Type B pancreatic cell (in vitro differentiated cells): ENCODE measurements at regions not wholly inside any gene's neighbourhood (a gene's known extent, or its start where the extent isn't known, plus 50 kb on each side); places are given as distances from the start of the nearest gene placed in this dataset.

Source experiments
- DNase-seq: peaks from one replicate; pipeline ENCODE4 v3.0.0; 2021; ENCODE audit warnings: mixed read lengths; ENCODE audit not compliant: unreplicated experiment; ENCODE audit errors: extremely low spot score
- H3K27ac Mint-ChIP-seq: 2 replicates; pipeline ENCODE4 v1.8.0; 2021; ENCODE audit warnings: mild to moderate bottlenecking, mixed read lengths
- H3K27me3 Mint-ChIP-seq: 2 replicates; pipeline ENCODE4 v1.8.0; 2021; ENCODE audit warnings: mixed read lengths
- H3K36me3 Mint-ChIP-seq: 2 replicates; pipeline ENCODE4 v1.8.0; 2021; ENCODE audit warnings: mixed read lengths
- H3K4me1 Mint-ChIP-seq: one replicate; pipeline ENCODE4 v1.8.0; 2021; ENCODE audit warnings: mixed read lengths; ENCODE audit not compliant: unreplicated experiment
- H3K4me3 Mint-ChIP-seq: 2 replicates; pipeline ENCODE4 v1.8.0; 2021; ENCODE audit warnings: mild to moderate bottlenecking, mixed read lengths
- H3K9me3 Mint-ChIP-seq: 2 replicates; pipeline ENCODE4 v1.8.0; 2021; ENCODE audit warnings: mixed read lengths
- CTCF ChIP-seq: fragments of 200-600 bp; sonication (generic); conservative IDR thresholded peaks from 2 replicates; pipeline ENCODE4 v1.5.0; 2021; ENCODE audit warnings: antibody characterized with exemption, mild to moderate bottlenecking

DNA sequence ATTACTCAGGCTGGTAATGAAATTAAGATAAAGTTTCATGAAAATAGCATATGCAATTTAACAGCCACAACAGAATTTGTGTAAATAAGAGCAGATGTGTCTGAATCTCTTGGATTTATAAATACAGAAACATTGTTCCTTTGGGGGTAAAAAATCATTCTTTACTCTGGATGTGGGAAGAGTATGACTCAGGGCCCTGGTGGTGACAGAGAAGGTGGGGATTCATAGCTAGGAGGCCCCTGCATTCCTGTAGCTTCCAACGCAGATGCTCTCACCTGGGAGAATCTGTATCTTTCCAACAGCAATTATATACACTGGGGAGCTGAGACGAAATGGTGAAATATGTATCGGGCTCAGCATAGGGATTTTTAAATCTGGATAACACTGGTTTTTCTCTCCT, 167.6 kb upstream of the CADPS start:
- H3K27ac Mint-ChIP-seq, result no peak overlapping the region
- no peak for DNase-seq

DNA sequence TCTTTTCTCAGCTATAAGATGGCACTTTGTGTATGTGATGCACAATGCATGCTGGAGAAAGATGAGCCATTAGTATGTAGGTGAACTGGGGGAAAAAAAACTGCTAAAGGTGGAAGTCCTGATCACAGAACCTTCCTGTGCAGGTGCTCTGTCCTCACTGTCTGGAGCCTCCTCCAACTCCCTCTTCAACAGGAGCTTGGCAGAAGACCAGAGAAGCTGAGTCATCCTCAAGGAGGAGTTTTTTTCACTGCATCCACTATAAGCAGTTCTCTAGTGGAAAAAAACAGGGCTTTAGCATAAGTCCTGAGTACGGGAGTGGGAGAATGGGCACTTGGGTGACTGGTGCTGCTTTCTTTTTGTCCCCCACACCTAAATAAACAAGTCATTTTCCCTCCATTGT, 168.4 kb upstream of the CADPS start:
- DNase-seq, result no peak
- Mint-ChIP-seq H3K4me1 (no peaks in the 10 kb centered on the region), H3K27ac (no peak overlapping the region), H3K9me3 (peaks cover 5% of the 10 kb centered on the region), H3K4me3 (no peak overlapping the region), H3K36me3 (no peaks in the 10 kb centered on the region), H3K27me3 (peaks cover 10% of the 10 kb centered on the region)
- TF ChIP-seq CTCF, result no peak

More for the DNA sequence above, 167.6 kb upstream of the CADPS start:
- peaks cover 10% of the 10 kb centered on the region for H3K27me3 Mint-ChIP-seq
- TF ChIP-seq CTCF, result no peak
- H3K36me3 Mint-ChIP-seq, result no peaks in the 10 kb centered on the region
- peaks cover 5% of the 10 kb centered on the region for H3K9me3 Mint-ChIP-seq
- H3K4me1 Mint-ChIP-seq, result no peaks in the 10 kb centered on the region
- no peak overlapping the region for H3K4me3 Mint-ChIP-seq

- Mint-ChIP-seq H3K4me3 (no peak overlapping the region), H3K36me3 (no peaks in the 10 kb centered on the region), H3K9me3 (peaks cover 5% of the 10 kb centered on the region), H3K27ac (no peak overlapping the region), H3K27me3 (peaks cover under 1% of the 10 kb centered on the region), H3K4me1 (no peaks in the 10 kb centered on the region)
- no peak for DNase-seq
- TF ChIP-seq CTCF, result no peak
These were observed 170.9 kb upstream of the CADPS start for GRCh38 chr3:63046152-63046551.

- Mint-ChIP-seq H3K36me3 (no peaks in the 10 kb centered on the region), H3K4me1 (no peaks in the 10 kb centered on the region), H3K4me3 (no peak overlapping the region), H3K27me3 (no peaks in the 10 kb centered on the region), H3K27ac (no peak overlapping the region), H3K9me3 (peaks cover 5% of the 10 kb centered on the region)
- no peak for DNase-seq
- TF ChIP-seq CTCF, result no peak
These were observed 171.4 kb upstream of the CADPS start for GRCh38 chr3:63046580-63046979.

GRCh38 chr3:63047068-63047467, 171.9 kb upstream of the CADPS start:
- Mint-ChIP-seq H3K4me3 (no peak overlapping the region), H3K4me1 (peaks cover 4% of the 10 kb centered on the region), H3K27me3 (no peaks in the 10 kb centered on the region), H3K9me3 (peaks cover 5% of the 10 kb centered on the region), H3K27ac (no peak overlapping the region), H3K36me3 (no peaks in the 10 kb centered on the region)
- no peak for TF ChIP-seq CTCF
- DNase-seq, result no peak
